Keratinocyte (primary cell): ENCODE measurements at regions not wholly inside any gene's neighbourhood (a gene's known extent, or its start where the extent isn't known, plus 50 kb on each side); places are given as distances from the start of the nearest gene placed in this dataset.

Source experiments
- DNase-seq: peaks from one replicate; pipeline ENCODE4 v3.0.0-alpha.2; 2011; ENCODE audit warnings: low read depth, missing footprints, low spot score
- FAIRE-seq: peaks from 2 replicates; lab custom pipeline; 2011; peaks lifted over from hg19 to GRCh38; lab: Jason Lieb, UNC
- H2AFZ ChIP-seq: 2 replicates; pipeline ENCODE4 v1.6.0; 2012; ENCODE audit warnings: low read length, control low read depth, inconsistent platforms; ENCODE audit not compliant: control insufficient read depth
- H3K27ac ChIP-seq: 2 replicates; pipeline ENCODE4 v1.5.1; 2011; ENCODE audit warnings: low read length; ENCODE audit not compliant: control insufficient read depth, insufficient read depth
- H3K27me3 ChIP-seq: 3 replicates; pipeline ENCODE4 v1.6.0; 2011; ENCODE audit warnings: low read length; ENCODE audit not compliant: control insufficient read depth, insufficient read depth; ENCODE audit errors: extremely low read depth
- H3K36me3 ChIP-seq, 2 experiments: 2 replicates in 1 of 2; 3 replicates in 1 of 2; pipeline ENCODE4 v1.5.1; 2011; ENCODE audit warnings: low read length in 2 of 2, mild to moderate bottlenecking in 1 of 2; ENCODE audit not compliant: control insufficient read depth in 2 of 2, insufficient read depth in 2 of 2; ENCODE audit errors: extremely low read depth in 1 of 2
- H3K4me1 ChIP-seq: 3 replicates; pipeline ENCODE4 v1.5.1; 2011; ENCODE audit warnings: low read length; ENCODE audit not compliant: control insufficient read depth, insufficient read depth; ENCODE audit errors: extremely low read depth
- H3K4me2 ChIP-seq: 3 replicates; pipeline ENCODE4 v1.6.0; 2011; ENCODE audit warnings: low read depth, low read length; ENCODE audit not compliant: control insufficient read depth, insufficient read depth; ENCODE audit errors: extremely low read depth
- H3K4me3 ChIP-seq, 3 experiments: fragments of 200-600 bp in 1 of 3; sonication (generic) in 1 of 3; 2 replicates in 2 of 3; 3 replicates in 1 of 3; pipeline ENCODE4 v1.5.1; 2011 to 2016; ENCODE audit warnings: low read length in 3 of 3, mild to moderate bottlenecking in 3 of 3, control low read depth in 2 of 3, inconsistent platforms in 1 of 3, low read depth in 1 of 3, mixed read lengths in 1 of 3, mixed run types in 1 of 3, moderate library complexity in 1 of 3; ENCODE audit not compliant: control insufficient read depth in 2 of 3, insufficient read depth in 2 of 3; ENCODE audit errors: extremely low read depth in 1 of 3
- H3K79me2 ChIP-seq: 2 replicates; pipeline ENCODE4 v1.6.0; 2012; ENCODE audit warnings: low read length; ENCODE audit not compliant: control insufficient read depth, insufficient read depth
- H3K9ac ChIP-seq: 3 replicates; pipeline ENCODE4 v1.6.0; 2011; ENCODE audit warnings: low read length; ENCODE audit not compliant: control insufficient read depth, insufficient read depth; ENCODE audit errors: extremely low read depth
- H3K9me1 ChIP-seq: 3 replicates; pipeline ENCODE4 v1.6.0; 2011; ENCODE audit warnings: low read length; ENCODE audit not compliant: control insufficient read depth, insufficient read depth; ENCODE audit errors: extremely low read depth
- H3K9me3 ChIP-seq: 2 replicates; pipeline ENCODE4 v1.5.1; 2012; ENCODE audit warnings: low read depth, low read length; ENCODE audit not compliant: control insufficient read depth
- H4K20me1 ChIP-seq: 3 replicates; pipeline ENCODE4 v1.6.0; 2011; ENCODE audit warnings: low read length; ENCODE audit not compliant: control insufficient read depth, insufficient read depth; ENCODE audit errors: extremely low read depth
- EZH2 ChIP-seq: IDR thresholded peaks from one replicate; pipeline ENCODE4 v1.6.1; 2012; ENCODE audit warnings: inconsistent platforms, mild to moderate bottlenecking, low read length, moderate library complexity
- dilution Hi-C: fragments of 300-500 bp; cut with MboI; formaldehyde crosslinking; loops from one replicate; pipeline ENCODE4 v1.7.0; 2020; ENCODE audit warnings: low sequenced_read_pairs; ENCODE audit not compliant: extremely low pct_ligation_motif_present
- TF ChIP-seq, protein P1 (sequence below), 3 experiments: IDR thresholded peaks in 1 of 3; conservative IDR thresholded peaks in 1 of 3; optimal IDR thresholded peaks in 1 of 3; 2 replicates in 2 of 3; 3 replicates in 1 of 3; pipeline versions ENCODE3 to v1.5.1; 2011; ENCODE audit warnings: low read length in 3 of 3, mild to moderate bottlenecking in 3 of 3, moderate library complexity in 2 of 3, control low read depth in 1 of 3, inconsistent platforms in 1 of 3; ENCODE audit not compliant: insufficient read depth in 2 of 3; ENCODE audit errors: extremely low read depth in 1 of 3

- no peak for DNase-seq
- H3K4me1 ChIP-seq = no peaks in the 10 kb centered on the region
- dilution Hi-C loops = no loop called here
- H3K36me3 ChIP-seq = no peaks in the 10 kb centered on the region
- no peak overlapping the region for H3K4me3 ChIP-seq
- no peak overlapping the region for H3K4me2 ChIP-seq
- H3K27me3 ChIP-seq = no peaks in the 10 kb centered on the region
- no peaks in the 10 kb centered on the region for H3K79me2 ChIP-seq
- no peak overlapping the region for H2AFZ ChIP-seq
- no peak overlapping the region for H3K9ac ChIP-seq
- no peak overlapping the region for H3K27ac ChIP-seq
- FAIRE-seq = no peak
- TF ChIP-seq, protein P1, sequence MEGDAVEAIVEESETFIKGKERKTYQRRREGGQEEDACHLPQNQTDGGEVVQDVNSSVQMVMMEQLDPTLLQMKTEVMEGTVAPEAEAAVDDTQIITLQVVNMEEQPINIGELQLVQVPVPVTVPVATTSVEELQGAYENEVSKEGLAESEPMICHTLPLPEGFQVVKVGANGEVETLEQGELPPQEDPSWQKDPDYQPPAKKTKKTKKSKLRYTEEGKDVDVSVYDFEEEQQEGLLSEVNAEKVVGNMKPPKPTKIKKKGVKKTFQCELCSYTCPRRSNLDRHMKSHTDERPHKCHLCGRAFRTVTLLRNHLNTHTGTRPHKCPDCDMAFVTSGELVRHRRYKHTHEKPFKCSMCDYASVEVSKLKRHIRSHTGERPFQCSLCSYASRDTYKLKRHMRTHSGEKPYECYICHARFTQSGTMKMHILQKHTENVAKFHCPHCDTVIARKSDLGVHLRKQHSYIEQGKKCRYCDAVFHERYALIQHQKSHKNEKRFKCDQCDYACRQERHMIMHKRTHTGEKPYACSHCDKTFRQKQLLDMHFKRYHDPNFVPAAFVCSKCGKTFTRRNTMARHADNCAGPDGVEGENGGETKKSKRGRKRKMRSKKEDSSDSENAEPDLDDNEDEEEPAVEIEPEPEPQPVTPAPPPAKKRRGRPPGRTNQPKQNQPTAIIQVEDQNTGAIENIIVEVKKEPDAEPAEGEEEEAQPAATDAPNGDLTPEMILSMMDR (optimal IDR thresholded peaks at IDR 0.05 in 1 of 3, IDR thresholded peaks at IDR 0.05 in 1 of 3, conservative IDR thresholded peaks at IDR 0.05 in 1 of 3; ENCODE audit: extremely low read depth in 1 of 3, insufficient read depth in 2 of 3, low read length in 3 of 3) = no peak
- no peak for TF ChIP-seq EZH2
- H4K20me1 ChIP-seq = no peaks in the 10 kb centered on the region
- H3K9me1 ChIP-seq = no peaks in the 10 kb centered on the region
- H3K9me3 ChIP-seq = no peaks in the 10 kb centered on the region
Measured at GRCh38 chr4:126740687-126741086, 892.1 kb upstream of the INTU start.

DNA sequence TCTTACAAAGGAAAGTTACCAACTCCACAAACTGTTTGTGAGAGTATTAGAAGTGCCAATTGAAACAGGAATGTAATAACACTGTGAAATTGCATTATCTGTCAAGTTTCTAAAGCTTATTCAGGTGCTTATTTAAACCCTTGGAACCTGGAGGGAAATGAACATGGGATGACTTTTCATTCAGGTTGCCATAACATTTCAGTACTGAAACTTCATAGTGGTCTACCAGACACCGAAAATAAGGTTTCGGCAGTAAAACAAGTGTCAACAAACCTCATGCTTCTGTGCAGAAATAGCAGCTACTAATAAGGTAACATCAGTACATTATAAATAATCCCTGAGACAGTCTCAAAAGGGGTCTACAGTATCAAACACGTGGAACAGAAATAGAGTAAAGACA lies 890.7 kb upstream of the INTU start:
- no peak overlapping the region for H3K27ac ChIP-seq
- H3K9me1 ChIP-seq = no peaks in the 10 kb centered on the region
- TF ChIP-seq, protein P1 (optimal IDR thresholded peaks at IDR 0.05 in 1 of 3, IDR thresholded peaks at IDR 0.05 in 1 of 3, conservative IDR thresholded peaks at IDR 0.05 in 1 of 3; ENCODE audit: extremely low read depth in 1 of 3, insufficient read depth in 2 of 3, low read length in 3 of 3) = no peak
- TF ChIP-seq EZH2 = no peak
- H3K4me1 ChIP-seq = no peaks in the 10 kb centered on the region
- no peak for FAIRE-seq
- dilution Hi-C loops = no loop called here
- no peak overlapping the region for H3K4me3 ChIP-seq
- no peak overlapping the region for H3K4me2 ChIP-seq
- H3K27me3 ChIP-seq = no peaks in the 10 kb centered on the region
- no peaks in the 10 kb centered on the region for H3K79me2 ChIP-seq
- no peaks in the 10 kb centered on the region for H3K9me3 ChIP-seq
- H3K36me3 ChIP-seq = no peaks in the 10 kb centered on the region
- no peak overlapping the region for H3K9ac ChIP-seq
- no peak overlapping the region for H2AFZ ChIP-seq
- no peak for DNase-seq
- no peaks in the 10 kb centered on the region for H4K20me1 ChIP-seq
